Astrocyte (in vitro differentiated cells and primary cell): ENCODE measurements at regions not wholly inside any gene's neighbourhood (a gene's known extent, or its start where the extent isn't known, plus 50 kb on each side); places are given as distances from the start of the nearest gene placed in this dataset.

Source experiments
- EZH2 ChIP-seq: IDR thresholded peaks from 2 replicates; pipeline ENCODE4 v1.6.1; 2012; ENCODE audit warnings: mild to moderate bottlenecking, low read length, inconsistent platforms; ENCODE audit not compliant: insufficient read depth
- TF ChIP-seq, protein P1 (sequence below): IDR thresholded peaks from 2 replicates; pipeline ENCODE4 v1.5.1; 2011; ENCODE audit warnings: low read depth, mild to moderate bottlenecking, inconsistent platforms, low read length, moderate library complexity; ENCODE audit not compliant: insufficient read depth

DNA sequence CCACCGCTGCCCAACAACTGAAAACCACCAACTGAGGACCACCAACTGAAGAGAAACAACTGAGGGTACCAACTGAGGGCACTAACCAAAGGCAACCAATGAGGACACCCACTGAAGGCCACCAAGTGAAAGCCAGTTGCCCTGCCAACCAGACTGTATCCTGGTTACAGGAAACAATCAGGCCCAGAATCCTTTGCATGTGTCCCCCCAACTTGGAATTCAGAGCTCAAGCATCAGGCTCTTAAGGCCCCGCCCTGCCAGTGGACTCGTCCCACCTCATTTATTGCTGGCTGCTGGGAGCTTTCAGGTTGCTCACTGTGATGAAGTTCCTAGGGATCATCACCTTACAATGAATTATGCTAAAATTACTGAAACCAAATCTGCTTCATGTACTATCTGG, 76.6 kb upstream of the ABI1 start:
- TF ChIP-seq, protein P1, sequence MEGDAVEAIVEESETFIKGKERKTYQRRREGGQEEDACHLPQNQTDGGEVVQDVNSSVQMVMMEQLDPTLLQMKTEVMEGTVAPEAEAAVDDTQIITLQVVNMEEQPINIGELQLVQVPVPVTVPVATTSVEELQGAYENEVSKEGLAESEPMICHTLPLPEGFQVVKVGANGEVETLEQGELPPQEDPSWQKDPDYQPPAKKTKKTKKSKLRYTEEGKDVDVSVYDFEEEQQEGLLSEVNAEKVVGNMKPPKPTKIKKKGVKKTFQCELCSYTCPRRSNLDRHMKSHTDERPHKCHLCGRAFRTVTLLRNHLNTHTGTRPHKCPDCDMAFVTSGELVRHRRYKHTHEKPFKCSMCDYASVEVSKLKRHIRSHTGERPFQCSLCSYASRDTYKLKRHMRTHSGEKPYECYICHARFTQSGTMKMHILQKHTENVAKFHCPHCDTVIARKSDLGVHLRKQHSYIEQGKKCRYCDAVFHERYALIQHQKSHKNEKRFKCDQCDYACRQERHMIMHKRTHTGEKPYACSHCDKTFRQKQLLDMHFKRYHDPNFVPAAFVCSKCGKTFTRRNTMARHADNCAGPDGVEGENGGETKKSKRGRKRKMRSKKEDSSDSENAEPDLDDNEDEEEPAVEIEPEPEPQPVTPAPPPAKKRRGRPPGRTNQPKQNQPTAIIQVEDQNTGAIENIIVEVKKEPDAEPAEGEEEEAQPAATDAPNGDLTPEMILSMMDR, result no peak
- TF ChIP-seq EZH2, result no peak
